ENCODE measurements at regions not wholly inside any gene's neighbourhood (a gene's known extent, or its start where the extent isn't known, plus 50 kb on each side); places are given as distances from the start of the nearest gene placed in this dataset.

DNA sequence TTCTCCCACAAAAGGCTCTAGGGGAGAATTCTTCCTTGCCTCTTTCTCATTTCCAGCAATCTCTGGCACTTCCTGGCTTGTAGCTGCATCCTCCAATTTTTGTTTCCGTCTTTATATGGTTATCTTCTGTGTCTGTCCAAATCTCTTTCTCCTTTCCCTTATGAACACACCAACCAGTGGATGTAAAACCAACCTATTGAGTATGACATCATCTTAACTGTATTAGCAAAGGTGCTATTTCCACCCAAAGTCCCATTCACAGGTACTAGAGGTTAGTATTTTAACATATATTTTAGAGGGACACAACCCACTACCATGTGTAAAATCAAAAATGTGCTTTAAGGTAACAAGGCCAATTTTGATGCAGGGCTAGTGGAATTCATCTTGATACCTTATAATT, 129.0 kb downstream of the RAP2A start:
- no peak for DNase-seq

DNA sequence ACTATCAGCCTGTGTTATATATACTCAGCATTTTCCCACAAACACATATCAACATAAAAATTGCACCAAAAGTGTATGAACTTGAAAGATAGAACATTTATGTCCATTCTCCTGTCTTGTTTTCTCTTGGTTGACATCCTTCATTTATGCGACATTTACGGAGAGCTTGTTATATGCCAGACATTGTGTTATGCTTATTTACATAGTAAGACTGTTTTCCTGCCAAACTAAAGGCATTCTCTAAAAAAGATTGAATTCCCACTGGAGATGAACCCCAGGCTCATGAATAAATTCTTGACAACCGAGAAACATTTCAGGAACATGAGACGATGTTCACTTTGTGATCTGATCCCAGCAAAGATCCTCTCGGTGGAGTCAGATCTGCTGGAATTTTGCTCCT, 131.0 kb downstream of the RAP2A start:
- DNase-seq = no peak

GRCh38 chr13:97565906-97566305, 131.9 kb downstream of the RAP2A start:
- no peak for DNase-seq

DNA sequence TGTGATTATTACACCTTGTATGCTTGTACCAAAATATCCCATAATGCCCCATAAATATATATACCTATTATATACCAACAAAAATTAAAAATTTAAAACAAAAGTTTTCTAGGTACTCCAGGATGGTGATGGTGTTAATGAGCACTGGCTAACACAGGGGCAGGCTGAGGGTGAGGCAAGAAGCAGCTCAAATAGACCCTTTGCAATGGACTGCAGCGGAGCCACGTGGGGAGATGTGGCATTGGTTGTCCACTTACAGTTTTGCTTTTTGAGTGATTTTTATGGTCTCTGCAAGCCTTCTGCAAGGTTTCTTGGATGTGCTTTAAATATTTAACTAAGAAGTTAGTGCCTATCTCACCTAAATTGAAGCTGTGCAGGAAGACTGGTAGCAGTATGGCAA, 132.9 kb downstream of the RAP2A start:
- DNase-seq = no peak

DNA sequence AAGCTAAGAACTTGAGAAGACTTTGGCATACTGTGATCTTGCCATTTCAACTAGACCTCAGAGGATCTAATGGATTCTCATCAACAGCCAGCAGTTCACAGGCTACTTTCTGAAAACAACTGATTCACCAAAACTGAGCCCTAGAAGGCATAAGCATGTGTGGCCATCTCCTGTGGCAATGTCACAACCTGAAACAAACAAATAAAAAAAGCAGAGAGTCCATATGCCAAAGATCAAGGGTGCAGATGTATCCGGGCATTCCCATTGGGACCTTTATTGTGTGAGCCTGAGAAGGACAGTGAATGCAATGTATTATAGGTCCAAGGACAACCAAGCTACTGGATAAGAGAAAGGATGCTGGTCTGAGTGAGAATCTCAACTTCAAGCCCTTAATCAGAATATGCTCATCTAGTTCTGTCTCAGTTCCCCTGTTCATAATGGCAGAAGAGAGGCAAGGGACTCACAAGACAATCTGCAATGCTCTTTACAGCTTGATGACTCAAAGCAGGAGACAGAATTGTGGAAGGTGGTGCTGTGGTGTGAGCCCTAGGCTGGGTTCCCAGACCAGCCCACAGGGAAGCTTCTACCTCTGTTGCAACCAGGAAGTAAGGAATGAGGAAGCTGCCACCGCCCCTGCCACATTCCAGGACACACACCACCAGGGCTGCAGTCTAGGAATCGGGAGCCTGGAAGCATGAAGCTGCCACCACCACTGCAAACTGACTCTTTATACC, 133.7 kb downstream of the RAP2A start:
- DNase-seq = no peak

DNA sequence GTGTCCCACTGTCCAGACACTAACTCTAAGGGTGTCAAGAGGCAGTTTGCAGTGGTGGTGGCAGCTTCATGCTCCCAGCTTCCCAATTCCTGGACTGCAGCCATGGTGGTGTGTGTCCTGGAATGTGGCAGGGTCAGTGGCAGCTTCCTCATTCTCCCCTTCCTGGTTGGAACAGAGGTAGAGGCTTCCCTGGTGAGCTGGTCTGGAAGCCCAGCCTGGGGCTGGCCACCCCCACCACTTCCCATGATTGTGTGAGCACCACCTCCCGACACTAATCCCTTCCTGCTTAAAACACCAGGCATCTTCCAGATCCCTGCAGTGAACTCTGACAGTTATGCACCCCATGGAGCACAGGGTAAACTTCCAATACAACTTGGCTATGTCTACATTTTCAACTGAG, 134.9 kb downstream of the RAP2A start:
- DNase-seq = no peak

DNA sequence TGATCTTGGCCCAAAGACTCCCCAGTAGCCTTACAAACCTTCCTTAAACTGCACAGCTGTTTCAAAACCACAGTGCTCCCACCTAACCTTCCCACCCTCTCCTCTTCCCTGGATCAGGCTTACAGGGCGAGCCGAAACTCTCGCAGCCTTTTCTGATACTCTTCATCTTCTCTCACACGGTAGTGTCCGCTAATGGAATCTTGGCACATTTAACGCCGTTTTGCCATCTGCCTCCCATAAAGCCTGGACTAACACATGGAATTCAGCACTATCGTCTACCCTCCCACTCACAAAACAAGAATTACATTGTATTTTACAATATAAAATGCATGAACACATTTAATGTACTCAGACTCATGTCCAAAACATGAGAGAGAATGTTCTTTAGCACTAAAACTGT, 135.9 kb downstream of the RAP2A start:
- DNase-seq = no peak

GRCh38 chr13:97570442-97570841, 136.5 kb downstream of the RAP2A start:
- DNase-seq = no peak

DNA sequence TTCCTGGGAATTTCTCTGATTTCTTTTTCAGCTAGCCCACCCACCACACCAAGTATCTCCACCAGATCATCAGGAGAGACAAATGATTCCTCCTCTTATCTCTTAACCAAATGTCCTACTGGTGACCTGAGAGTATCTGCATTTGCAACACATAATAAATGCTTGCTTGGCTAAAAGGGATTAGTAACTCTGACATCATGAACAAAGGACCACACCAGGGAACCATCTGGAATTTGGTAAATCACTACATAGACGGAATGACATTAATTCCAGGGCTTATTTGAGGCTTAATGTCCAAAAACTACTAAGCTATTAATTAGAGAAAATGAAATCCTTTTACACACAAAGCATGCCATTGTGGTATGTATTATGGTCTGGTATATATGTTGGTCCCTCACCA, 139.0 kb downstream of the RAP2A start:
- no peak for DNase-seq

- no peak for DNase-seq
Observed at GRCh38 chr13:97574926-97575325, 141.0 kb downstream of the RAP2A start.

DNA sequence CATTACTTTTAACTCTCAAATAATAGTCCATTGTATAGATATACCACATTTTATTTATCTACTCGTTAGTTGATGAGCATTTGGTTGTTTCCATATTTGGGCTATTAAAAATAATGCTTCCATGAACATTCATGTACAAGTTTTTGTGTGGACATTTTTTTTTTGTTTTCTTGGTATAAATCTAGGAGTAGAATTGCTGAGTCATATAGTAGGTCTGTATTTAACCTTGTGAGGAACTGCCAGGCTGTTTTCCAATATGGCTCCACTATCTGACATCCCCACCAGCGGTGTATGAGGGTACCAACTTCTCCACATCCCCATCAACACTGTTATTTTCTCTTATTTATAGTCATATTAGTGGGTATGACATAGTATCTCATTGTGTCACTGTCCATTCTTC, 143.1 kb downstream of the RAP2A start:
- no peak for DNase-seq

GRCh38 chr13:97582170-97582569, 148.2 kb downstream of the RAP2A start:
- no peak for DNase-seq

DNA sequence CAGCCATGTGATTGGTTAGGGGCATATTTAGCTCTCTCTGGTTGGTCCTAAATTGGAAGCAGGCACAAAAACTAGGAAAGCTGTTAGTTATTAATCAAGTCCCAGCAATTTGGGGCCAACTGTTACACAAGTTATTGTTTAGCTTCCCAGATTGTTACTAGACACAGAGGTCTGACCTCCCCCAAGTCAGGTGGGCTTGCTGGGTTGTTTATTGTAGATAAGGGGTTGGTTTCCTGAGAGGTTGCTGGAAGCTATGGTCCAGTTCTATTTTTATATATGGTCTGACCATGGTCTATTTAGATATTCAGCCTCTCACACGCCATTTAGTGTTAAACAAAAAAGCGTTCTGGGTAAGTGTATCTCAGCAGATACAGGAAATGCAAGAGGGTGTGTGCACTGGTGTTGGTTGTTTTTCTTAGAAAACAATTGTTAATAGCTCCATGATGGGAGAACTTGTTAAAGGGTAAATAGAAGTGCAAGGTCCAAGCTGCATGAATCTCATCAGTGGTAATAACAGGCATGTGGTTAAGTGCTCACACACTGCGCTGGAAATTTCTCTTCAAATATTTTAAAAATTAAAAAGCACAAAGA, 150.0 kb downstream of the RAP2A start:
- peak; percentile 74 for DNase-seq

GRCh38 chr13:97586941-97587340, 153.0 kb downstream of the RAP2A start:
- DNase-seq = no peak

DNA sequence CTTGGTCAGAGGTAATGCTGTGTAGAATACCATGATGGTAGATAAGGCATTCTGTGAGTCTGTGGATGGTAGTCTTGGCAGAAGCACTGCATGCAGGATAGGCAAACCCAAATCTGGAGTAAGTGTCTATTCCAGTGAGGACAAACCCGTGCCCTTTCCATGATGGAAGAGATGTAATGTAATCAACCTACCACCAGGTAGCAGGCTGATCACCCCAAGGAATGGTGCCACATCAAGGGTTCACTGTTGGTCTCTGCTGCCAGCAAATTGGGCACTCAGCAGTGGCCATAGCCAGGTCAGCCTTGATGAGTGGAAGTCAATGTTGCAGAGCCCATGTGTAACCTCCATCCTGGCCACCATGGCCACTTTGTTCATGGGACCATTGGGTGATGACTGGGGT, 155.0 kb downstream of the RAP2A start:
- no peak for DNase-seq

DNA sequence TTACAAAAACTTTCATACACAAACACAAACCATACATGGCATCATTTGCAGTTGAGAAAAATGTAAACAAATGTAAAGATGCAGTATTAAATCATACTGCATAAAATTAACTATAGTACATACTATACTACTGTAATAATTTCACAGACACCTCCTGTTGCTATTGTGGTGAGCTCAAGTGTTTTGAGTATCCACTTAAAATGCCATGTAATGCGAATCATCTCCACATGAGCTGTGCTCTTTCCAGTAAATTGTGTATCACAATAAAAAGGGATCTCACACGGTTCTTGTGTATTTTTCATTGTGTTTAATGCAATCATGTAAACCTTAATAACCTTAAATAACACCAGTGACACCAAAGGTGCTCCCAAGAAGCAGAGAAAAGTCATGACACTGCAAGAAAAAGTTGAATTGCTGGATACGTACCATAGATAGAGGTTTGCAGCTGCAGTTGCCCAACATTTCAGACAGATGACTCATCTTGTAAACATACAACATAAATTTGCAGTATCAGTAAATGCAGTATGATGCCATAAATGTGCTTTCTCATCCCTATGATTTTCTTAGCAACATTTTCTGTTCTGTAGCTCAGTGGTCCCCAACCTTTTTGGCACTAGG, 166.6 kb downstream of the RAP2A start:
- peak; percentile 10 for DNase-seq

DNA sequence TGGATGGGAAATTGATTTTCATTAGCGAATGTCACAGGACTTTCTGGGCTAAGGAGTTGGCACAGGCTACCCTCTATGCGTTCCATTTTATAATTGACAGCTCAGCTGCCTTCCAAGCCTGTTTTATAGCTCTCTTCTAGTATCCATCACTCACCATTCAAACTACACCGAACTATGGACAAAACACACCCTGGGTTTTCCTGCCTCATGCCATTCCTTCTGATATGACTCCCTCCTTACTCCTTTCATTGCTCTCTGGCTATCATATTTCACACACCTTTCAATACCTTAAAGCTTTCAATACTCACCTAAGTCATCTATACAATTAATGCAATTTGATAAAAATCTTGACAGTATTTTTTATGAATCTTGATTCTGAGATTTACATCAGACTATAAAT, 181.3 kb downstream of the RAP2A start:
- DNase-seq = no peak

DNA sequence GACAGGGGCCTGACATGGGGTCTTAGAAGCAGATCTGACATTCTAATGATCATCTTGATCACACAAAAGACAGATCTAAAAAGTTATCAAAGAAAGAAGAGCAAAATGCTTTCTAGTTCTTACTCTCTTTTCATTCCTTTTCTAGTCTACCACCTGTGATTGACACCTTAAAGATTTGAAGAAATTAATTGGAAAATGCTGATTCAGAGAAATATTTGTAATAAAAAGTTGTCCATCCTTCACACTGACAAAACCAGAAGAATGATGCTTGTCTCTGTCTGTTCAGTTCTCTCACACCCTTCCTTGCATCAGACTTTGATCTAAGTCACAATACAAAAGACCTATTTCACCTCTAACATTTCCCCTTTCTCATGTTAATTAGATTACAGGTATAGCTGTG, 182.4 kb downstream of the RAP2A start:
- no peak for DNase-seq

GRCh38 chr13:97621025-97621424, 187.1 kb downstream of the RAP2A start:
- no peak for DNase-seq

DNA sequence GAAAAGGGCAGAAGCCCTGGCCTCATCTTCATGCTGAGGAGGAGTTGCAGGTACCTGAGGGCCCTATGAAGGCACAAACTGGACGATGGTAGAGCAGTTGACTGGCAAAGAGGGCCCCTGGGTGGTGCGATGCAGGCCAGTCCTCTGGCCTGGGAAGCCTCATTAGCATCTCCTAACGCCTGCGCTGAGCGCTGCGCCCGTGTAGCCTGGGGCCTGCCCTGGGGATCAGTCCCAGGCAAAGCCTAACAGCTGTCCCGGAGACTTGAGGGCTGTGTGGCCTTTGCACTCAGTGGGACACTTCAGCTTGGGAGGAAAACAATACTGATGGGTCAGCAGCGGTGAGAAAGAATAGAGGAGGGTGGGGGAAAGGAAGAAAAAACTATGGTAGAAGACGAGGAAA, 187.7 kb downstream of the RAP2A start:
- DNase-seq = no peak

- no peak for DNase-seq
Observed at GRCh38 chr13:97627566-97627965, 193.6 kb downstream of the RAP2A start.

GRCh38 chr13:97629601-97630272, 195.8 kb downstream of the RAP2A start:
- DNase-seq = peak; percentile 76

- no peak for DNase-seq
Observed at GRCh38 chr13:97630725-97631124, 196.8 kb downstream of the RAP2A start.

DNA sequence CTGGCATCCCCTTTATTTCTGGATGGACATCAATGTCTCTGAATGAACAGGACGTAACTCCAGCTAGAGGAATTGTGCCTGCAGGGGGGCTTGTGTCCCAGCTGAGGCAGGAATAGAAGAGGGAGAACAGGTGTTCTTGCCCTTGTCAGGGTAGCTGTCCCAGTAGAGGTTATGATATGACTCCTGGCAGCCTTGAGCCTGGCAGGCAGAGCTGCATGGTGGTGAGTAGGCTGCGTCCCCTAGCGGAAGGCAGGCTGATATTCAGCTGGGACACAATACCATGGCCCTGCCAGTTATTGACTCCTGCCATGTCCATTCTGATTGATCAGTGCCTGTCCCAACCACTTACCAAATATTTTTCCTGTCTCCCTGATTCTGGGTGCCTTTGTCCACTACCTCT, 197.2 kb downstream of the RAP2A start:
- no peak for DNase-seq
